MCF 10A (cell line): ENCODE measurements at regions not wholly inside any gene's neighbourhood (a gene's known extent, or its start where the extent isn't known, plus 50 kb on each side); places are given as distances from the start of the nearest gene placed in this dataset.

ENCODE experiments used
- BruUV-seq: library from RNA; stranded (reverse); fragments of 400-500 nt; replicated peaks from 2 replicates; lab custom pipeline; 2021; lab: Mats Ljungman, UMichigan
- CTCF ChIA-PET: fragments of 300-600 bp; sonication (Branson Sonifier 250); formaldehyde crosslinking; extraction: SDS; loops from one replicate; lab custom pipeline; 2021; ENCODE audit warnings: antibody characterized with exemption, inconsistent platforms; lab: Yijun Ruan, JAX
- POLR2A ChIA-PET: fragments of 300-600, 350-650 bp; sonication (Branson Sonifier 250); formaldehyde crosslinking; extraction: SDS; loops from one replicate; lab custom pipeline; 2020; ENCODE audit warnings: antibody characterized with exemption, inconsistent platforms; lab: Yijun Ruan, JAX
- DNase-seq: peaks from one replicate; pipeline ENCODE4 v3.0.0-alpha.2; 2018; ENCODE audit not compliant: unreplicated experiment
- H3K27ac Mint-ChIP-seq: one replicate; pipeline ENCODE4 v1.8.0; 2022; ENCODE audit warnings: mild to moderate bottlenecking, low read depth, mixed read lengths; ENCODE audit not compliant: unreplicated experiment
- H3K27me3 Mint-ChIP-seq: one replicate; pipeline ENCODE4 v1.8.0; 2022; ENCODE audit warnings: mixed read lengths; ENCODE audit not compliant: insufficient read depth, unreplicated experiment
- H3K36me3 Mint-ChIP-seq: one replicate; pipeline ENCODE4 v1.8.0; 2022; ENCODE audit warnings: mild to moderate bottlenecking, moderate library complexity, mixed read lengths; ENCODE audit not compliant: insufficient read depth, unreplicated experiment
- H3K4me1 Mint-ChIP-seq: one replicate; pipeline ENCODE4 v1.8.0; 2022; ENCODE audit warnings: mixed read lengths; ENCODE audit not compliant: insufficient read depth, unreplicated experiment
- H3K4me3 Mint-ChIP-seq: one replicate; pipeline ENCODE4 v1.8.0; 2022; ENCODE audit warnings: mild to moderate bottlenecking, moderate library complexity, mixed read lengths; ENCODE audit not compliant: unreplicated experiment
- H3K9me3 Mint-ChIP-seq: one replicate; pipeline ENCODE4 v1.8.0; 2022; ENCODE audit warnings: mixed read lengths; ENCODE audit not compliant: unreplicated experiment
- CTCF ChIP-seq: fragments of 200-600 bp; IDR thresholded peaks from one replicate; pipeline ENCODE4 v1.8.0; 2022; ENCODE audit warnings: antibody characterized with exemption, mild to moderate bottlenecking; ENCODE audit not compliant: unreplicated experiment
- intact Hi-C: fragments of 100-400 bp; cut with micrococcal nuclease; formaldehyde crosslinking; loops from 2 replicates; pipeline ENCODE4 v1.14.1; 2022

GRCh38 chr3:153600896-153601295 is 438.9 kb downstream of the RAP2B start:
- Mint-ChIP-seq H3K4me1 (peaks cover 13% of the 10 kb centered on the region), H3K4me3 (no peak overlapping the region), H3K9me3 (no peaks in the 10 kb centered on the region), H3K27ac (no peak overlapping the region), H3K27me3 (no peaks in the 10 kb centered on the region), H3K36me3 (no peaks in the 10 kb centered on the region)
- DNase-seq = no peak
- ChIA-PET POLR2A (interaction anchor here (0.7 to 2.4 kb wide), 4 partner anchors 13 to 440 kb away, joined by 3 to 11 read pairs (median 4); no protein-coding TSS in a partner anchor), CTCF (interaction anchor here (0.6 to 3.5 kb wide), 4 partner anchors 169 to 440 kb away, joined by 3 to 18 read pairs (median 4); no protein-coding TSS in a partner anchor)
- no peak for TF ChIP-seq CTCF
- intact Hi-C loops = no loop called here
- no TSS peak for BruUV-seq

- POLR2A ChIA-PET = interaction anchor here (0.7 to 1.3 kb wide), 3 partner anchors 14 to 440 kb away, joined by 3 to 4 read pairs (median 3); no protein-coding TSS in a partner anchor
- intact Hi-C loops = no loop called here
Observed at GRCh38 chr3:153601374-153601853, 439.4 kb downstream of the RAP2B start.

GRCh38 chr3:153602801-153603200 is 440.8 kb downstream of the RAP2B start:
- no peak for TF ChIP-seq CTCF
- BruUV-seq = no TSS peak
- POLR2A ChIA-PET = interaction anchor here (1.3 to 1.4 kb wide), 2 partner anchors 12 to 442 kb away, joined by 3 to 4 read pairs; no protein-coding TSS in a partner anchor
- Mint-ChIP-seq H3K27ac (no peak overlapping the region), H3K4me1 (peaks cover 13% of the 10 kb centered on the region), H3K4me3 (no peak overlapping the region), H3K36me3 (no peaks in the 10 kb centered on the region), H3K27me3 (no peaks in the 10 kb centered on the region), H3K9me3 (no peaks in the 10 kb centered on the region)
- intact Hi-C loops = no loop called here
- CTCF ChIA-PET = interaction anchor here (0.6 kb wide), 1 partner anchor 22 kb away, joined by 4 read pairs; no protein-coding TSS in a partner anchor
- no peak for DNase-seq

More at GRCh38 chr3:153601374-153601853, 439.4 kb downstream of the RAP2B start:
- Mint-ChIP-seq H3K4me1 (peaks cover 13% of the 10 kb centered on the region), H3K9me3 (no peaks in the 10 kb centered on the region), H3K4me3 (no peak overlapping the region), H3K36me3 (no peaks in the 10 kb centered on the region), H3K27ac (no peak overlapping the region), H3K27me3 (no peaks in the 10 kb centered on the region)
- DNase-seq = no peak
- CTCF ChIA-PET = interaction anchor here (1.2 kb wide), 1 partner anchor 440 kb away, joined by 4 read pairs; no protein-coding TSS in a partner anchor
- no TSS peak for BruUV-seq
- no peak for TF ChIP-seq CTCF

GRCh38 chr3:153614140-153614539 is 452.1 kb downstream of the RAP2B start:
- Mint-ChIP-seq H3K4me1 (peaks cover 15% of the 10 kb centered on the region), H3K4me3 (no peak overlapping the region), H3K27ac (peak overlapping the region; percentile 94), H3K9me3 (peaks cover 7% of the 10 kb centered on the region), H3K36me3 (no peaks in the 10 kb centered on the region), H3K27me3 (no peaks in the 10 kb centered on the region)
- POLR2A ChIA-PET = interaction anchor here (0.7 to 3.2 kb wide), 12 partner anchors 9 to 574 kb away, joined by 3 to 29 read pairs (median 4); partner anchors contain the start of gene RAP2B
- CTCF ChIA-PET = interaction anchor here (0.6 kb wide), 1 partner anchor 347 kb away, joined by 4 read pairs; no protein-coding TSS in a partner anchor
- no peak for TF ChIP-seq CTCF
- no peak for DNase-seq
- intact Hi-C loops = loop anchor here (5.0 kb wide), 1 partner anchor 452 kb away; the partner anchor contains the start of gene RAP2B
- TSS peak; percentile 86 for BruUV-seq
